H1 (cell line): ENCODE measurements at regions not wholly inside any gene's neighbourhood (a gene's known extent, or its start where the extent isn't known, plus 50 kb on each side); places are given as distances from the start of the nearest gene placed in this dataset.

Source experiments
- CTCF ChIA-PET: fragments of 300-600 bp; sonication (Branson Sonifier 250); formaldehyde crosslinking; loops from one replicate; lab custom pipeline; 2021; ENCODE audit not compliant: partially characterized antibody; lab: Charles Lee
- POLR2A ChIA-PET: fragments of 300-600 bp; sonication (Branson Sonifier 250); formaldehyde crosslinking; loops from one replicate; lab custom pipeline; 2021; ENCODE audit warnings: inconsistent platforms; ENCODE audit not compliant: partially characterized antibody; lab: Charles Lee
- DNase-seq, 2 experiments: peaks; one replicate each; pipeline versions ENCODE4 v3.0.0 to v3.0.0-alpha.2; 2010 to 2022; ENCODE audit warnings: low spot score in 2 of 2, low read depth in 1 of 2, mixed read lengths in 1 of 2
- FAIRE-seq: peaks from 2 replicates; lab custom pipeline; 2011; peaks lifted over from hg19 to GRCh38; lab: Jason Lieb, UNC
- H2AFZ ChIP-seq: 2 replicates; pipeline ENCODE4 v1.8.1; 2012; ENCODE audit warnings: low read length, inconsistent platforms
- H2AK5ac ChIP-seq: 2 replicates; pipeline ENCODE4 v1.6.1; 2013; ENCODE audit warnings: low read depth, low read length
- H2BK120ac ChIP-seq: replicated peaks from 2 replicates; pipeline ENCODE3; 2013; ENCODE audit warnings: low read depth, low read length, inconsistent platforms
- H2BK12ac ChIP-seq: 2 replicates; pipeline ENCODE4 v1.6.1; 2013; ENCODE audit warnings: low read depth, low read length
- H2BK15ac ChIP-seq: 2 replicates; pipeline ENCODE4 v1.6.1; 2013; ENCODE audit warnings: low read length
- H2BK20ac ChIP-seq: 2 replicates; pipeline ENCODE4 v1.6.1; 2013; ENCODE audit warnings: low read length
- H2BK5ac ChIP-seq: 2 replicates; pipeline ENCODE4 v1.6.1; 2013; ENCODE audit warnings: low read depth, low read length
- H3K14ac ChIP-seq: 2 replicates; pipeline ENCODE4 v1.6.1; 2013; ENCODE audit warnings: inconsistent platforms; ENCODE audit not compliant: insufficient read length
- H3K18ac ChIP-seq: 2 replicates; pipeline ENCODE4 v1.6.1; 2013; ENCODE audit warnings: low read length; ENCODE audit errors: extremely low read depth
- H3K23ac ChIP-seq: 2 replicates; pipeline ENCODE4 v1.6.1; 2013; ENCODE audit warnings: inconsistent platforms; ENCODE audit not compliant: insufficient read length
- H3K23me2 ChIP-seq: 2 replicates; pipeline ENCODE4 v1.6.1; 2013; ENCODE audit warnings: low read depth, low read length
- H3K27ac ChIP-seq: 2 replicates; pipeline ENCODE4 v1.6.1; 2011; ENCODE audit warnings: low read depth, low read length, inconsistent platforms
- H3K27me3 ChIP-seq, 4 experiments: replicated peaks in 1 of 4; 1 replicate in 1 of 4; 2 replicates in 3 of 4; pipeline versions ENCODE4 v1.6.1 to v1.8.1; 2011 to 2013; ENCODE audit warnings: low read length in 3 of 4, mild to moderate bottlenecking in 3 of 4, inconsistent platforms in 2 of 4, mixed read lengths in 2 of 4, moderate library complexity in 1 of 4; ENCODE audit not compliant: control insufficient read depth in 3 of 4, insufficient read depth in 3 of 4; ENCODE audit errors: extremely low read depth in 1 of 4
- H3K36me3 ChIP-seq, 4 experiments: 2 replicates each; pipeline versions ENCODE4 v1.6.1 to v1.8.1; 2011 to 2013; ENCODE audit warnings: mild to moderate bottlenecking in 4 of 4, low read length in 3 of 4, moderate library complexity in 2 of 4, control low read depth in 1 of 4, inconsistent platforms in 1 of 4; ENCODE audit not compliant: insufficient read depth in 4 of 4, control insufficient read depth in 2 of 4
- H3K4ac ChIP-seq: replicated peaks from 2 replicates; pipeline ENCODE3; 2013; ENCODE audit warnings: low read length, low read depth, mixed read lengths, inconsistent platforms; ENCODE audit not compliant: insufficient read length
- H3K4me1 ChIP-seq, 4 experiments: replicated peaks in 1 of 4; 1 replicate in 1 of 4; 2 replicates in 3 of 4; pipeline versions ENCODE4 v1.6.1 to v1.8.1; 2011 to 2013; ENCODE audit warnings: low read length in 3 of 4, inconsistent platforms in 2 of 4, mixed read lengths in 1 of 4; ENCODE audit not compliant: insufficient read depth in 4 of 4, control insufficient read depth in 3 of 4
- H3K4me2 ChIP-seq, 2 experiments: 2 replicates each; pipeline versions ENCODE4 v1.6.1 to v1.8.1; 2011 to 2013; ENCODE audit warnings: low read depth in 2 of 2, low read length in 2 of 2, control low read depth in 1 of 2, inconsistent platforms in 1 of 2, mild to moderate bottlenecking in 1 of 2; ENCODE audit not compliant: insufficient read depth in 1 of 2
- H3K4me3 ChIP-seq, 4 experiments: fragments of 200-600, 300-600 bp in 1 of 4; sonication (generic), shearing (Covaris generic), sonication (Bioruptor Twin) in 1 of 4; 2 replicates each; pipeline versions ENCODE4 v1.5.1 to v1.8.1; 2011 to 2016; ENCODE audit warnings: low read length in 4 of 4, low read depth in 3 of 4, control low read depth in 2 of 4, inconsistent platforms in 2 of 4, mild to moderate bottlenecking in 2 of 4, mixed read lengths in 1 of 4, moderate library complexity in 1 of 4; ENCODE audit not compliant: insufficient read depth in 2 of 4; ENCODE audit errors: extremely low read depth in 1 of 4
- H3K56ac ChIP-seq: replicated peaks from 2 replicates; pipeline ENCODE3; 2013; ENCODE audit warnings: low read depth, mild to moderate bottlenecking, mixed read lengths, low read length, inconsistent platforms; ENCODE audit not compliant: insufficient read length
- H3K79me1 ChIP-seq: 2 replicates; pipeline ENCODE4 v1.6.1; 2013; ENCODE audit warnings: low read depth, low read length, control low read depth
- H3K79me2 ChIP-seq, 2 experiments: 2 replicates each; pipeline versions ENCODE4 v1.6.1 to v1.8.1; 2012 to 2013; ENCODE audit warnings: low read length in 2 of 2, mild to moderate bottlenecking in 2 of 2, inconsistent platforms in 1 of 2; ENCODE audit not compliant: insufficient read depth in 2 of 2, control insufficient read depth in 1 of 2
- H3K9ac ChIP-seq, 4 experiments: replicated peaks in 1 of 4; 1 replicate in 1 of 4; 2 replicates in 3 of 4; pipeline versions ENCODE4 v1.6.1 to v1.8.1; 2011 to 2013; ENCODE audit warnings: low read depth in 3 of 4, low read length in 3 of 4, control low read depth in 2 of 4, mild to moderate bottlenecking in 2 of 4, moderate library complexity in 2 of 4, inconsistent platforms in 1 of 4; ENCODE audit errors: extremely low read depth in 1 of 4
- H3K9me3 ChIP-seq, 2 experiments: 2 replicates each; pipeline versions ENCODE4 v1.6.1 to v1.8.1; 2012 to 2013; ENCODE audit warnings: mild to moderate bottlenecking in 2 of 2, moderate library complexity in 2 of 2, control low read depth in 1 of 2, inconsistent platforms in 1 of 2, low read depth in 1 of 2, low read length in 1 of 2, mixed read lengths in 1 of 2; ENCODE audit not compliant: insufficient read depth in 2 of 2
- H4K20me1 ChIP-seq, 2 experiments: replicated peaks in 1 of 2; 2 replicates each; pipeline versions ENCODE3 to v1.8.1; 2011 to 2013; ENCODE audit warnings: inconsistent platforms in 2 of 2, low read length in 2 of 2, mild to moderate bottlenecking in 1 of 2; ENCODE audit not compliant: insufficient read depth in 2 of 2, control insufficient read depth in 1 of 2
- H4K5ac ChIP-seq: 2 replicates; pipeline ENCODE4 v1.6.1; 2013; ENCODE audit warnings: low read length, low read depth, mixed read lengths, inconsistent platforms; ENCODE audit not compliant: insufficient read length
- H4K8ac ChIP-seq: 2 replicates; pipeline ENCODE4 v1.8.0; 2013; ENCODE audit warnings: mild to moderate bottlenecking, moderate library complexity, low read length, inconsistent platforms; ENCODE audit not compliant: insufficient read depth; ENCODE audit errors: extremely low read depth
- H4K91ac ChIP-seq: replicated peaks from 2 replicates; pipeline ENCODE3; 2013; ENCODE audit warnings: low read length, mixed read lengths, inconsistent platforms; ENCODE audit not compliant: insufficient read length
- CHD1 ChIP-seq: IDR thresholded peaks from 2 replicates; pipeline ENCODE4 v1.6.1; 2012; ENCODE audit warnings: low read depth, low read length, improper control_type of control experiment
- GTF2F1 ChIP-seq: IDR thresholded peaks from 2 replicates; pipeline ENCODE4 v1.6.1; 2012; ENCODE audit warnings: low read depth, low read length, improper control_type of control experiment, borderline replicate concordance
- HDAC6 ChIP-seq: IDR thresholded peaks from one replicate; pipeline ENCODE4 v1.7.1; 2012; ENCODE audit warnings: low read depth, mild to moderate bottlenecking, inconsistent platforms, low read length, moderate library complexity
- PHF8 ChIP-seq: fragments of 200-600 bp; sonication (generic); conservative IDR thresholded peaks from 2 replicates; pipeline ENCODE4 v1.7.1; 2012; ENCODE audit warnings: low read depth, mild to moderate bottlenecking, inconsistent platforms, low read length, moderate library complexity
- RBBP5 ChIP-seq: IDR thresholded peaks from 2 replicates; pipeline ENCODE4 v1.7.1; 2012; ENCODE audit warnings: low read depth, mild to moderate bottlenecking, inconsistent platforms, low read length, moderate library complexity, borderline replicate concordance
- SRF ChIP-seq: IDR thresholded peaks from 2 replicates; pipeline ENCODE4 v1.6.1; 2011; ENCODE audit warnings: mild to moderate bottlenecking, low read depth, low read length, moderate library complexity
- SUZ12 ChIP-seq: fragments of 200-600 bp; sonication (generic); IDR thresholded peaks from 2 replicates; pipeline ENCODE4 v1.6.1; 2012; ENCODE audit warnings: mild to moderate bottlenecking, inconsistent platforms, low read length, moderate library complexity, mixed read lengths
- WGBS, 2 experiments: shearing (Covaris generic) in 1 of 2; methylation state at CpG; one replicate each; pipeline versions ENCODE4 v1.1.6 to v1.1.7; 2013 to 2015; ENCODE audit warnings: low lambda C conversion rate in 2 of 2, mixed read lengths in 2 of 2, inconsistent platforms in 1 of 2, low coverage in 1 of 2, missing lambda C conversion rate in 1 of 2; ENCODE audit not compliant: insufficient replicate concordance in 2 of 2, insufficient coverage in 1 of 2, insufficient read length in 1 of 2; ENCODE audit errors: extremely low coverage in 1 of 2, missing lambda C conversion rate in 1 of 2; 5-methylcytosine and 5-hydroxymethylcytosine counted together

GRCh38 chr4:156634612-156635011 lies 337.0 kb downstream of the PDGFC start:
- Histone ChIP-seq H2BK5ac (no peak overlapping the region), H2AFZ (no peak overlapping the region), H4K8ac (no peak overlapping the region), H3K79me1 (no peaks in the 10 kb centered on the region), H3K9me3 (no peaks in the 10 kb centered on the region), H3K23me2 (no peaks in the 10 kb centered on the region), H2BK12ac (no peak overlapping the region), H3K36me3 (no peaks in the 10 kb centered on the region), H3K4me2 (no peak overlapping the region), H2BK20ac (no peak overlapping the region), H3K79me2 (no peaks in the 10 kb centered on the region), H2AK5ac (no peak overlapping the region), H2BK15ac (no peak overlapping the region), H3K14ac (no peak overlapping the region), H3K4ac (no peak overlapping the region), H3K23ac (no peak overlapping the region), H3K4me3 (no peak overlapping the region), H4K91ac (no peak overlapping the region), H3K18ac (no peak overlapping the region), H4K5ac (no peak overlapping the region), H3K27ac (no peak overlapping the region), H3K27me3 (no peaks in the 10 kb centered on the region), H3K9ac (no peak overlapping the region), H3K56ac (no peak overlapping the region), H4K20me1 (no peaks in the 10 kb centered on the region), H3K4me1 (peaks cover 0 to 3% (median 0%) of the 10 kb centered on the region in 4 experiments; a peak in 3 of 7 replicates), H2BK120ac (no peak overlapping the region)
- FAIRE-seq, result no peak
- WGBS, 2 experiments, result 95% methylated on average over 1 of the region's 1 CpG; no CpG with 5 or more reads in 1 of the 2 experiments
- ChIA-PET POLR2A (no interaction called here), CTCF (interaction anchor here (0.6 kb wide), 1 partner anchor 25 kb away, joined by 3 read pairs; no protein-coding TSS in a partner anchor)
- DNase-seq, result no peak
- no peak for TF ChIP-seq GTF2F1
- peak; percentile 56; the same call in 1 of the 2 replicates for TF ChIP-seq SRF
- TF ChIP-seq HDAC6, result no peak
- TF ChIP-seq RBBP5, result no peak
- TF ChIP-seq PHF8, result no peak
- no peak for TF ChIP-seq CHD1
- TF ChIP-seq SUZ12, result no peak
